IMR-90 (cell line): ENCODE measurements at regions not wholly inside any gene's neighbourhood (a gene's known extent, or its start where the extent isn't known, plus 50 kb on each side); places are given as distances from the start of the nearest gene placed in this dataset.

Experiments
- ATAC-seq: fragments of 200-7000 bp; cut with Tn5 transposase; 2 replicates; pipeline ENCODE4 v1.9.1; 2020; ENCODE audit warnings: low read depth, mild to moderate bottlenecking, moderate library complexity
- BruUV-seq: library from RNA; stranded (reverse); fragments of 400-500 nt; replicated peaks from 2 replicates; lab custom pipeline; 2021; lab: Mats Ljungman, UMichigan
- CTCF ChIA-PET: fragments of 300-600 bp; formaldehyde crosslinking; extraction: SDS; loops from one replicate; lab custom pipeline; 2021; ENCODE audit warnings: antibody characterized with exemption; lab: Yijun Ruan, JAX
- POLR2A ChIA-PET: fragments of 300-600 bp; sonication (Branson Sonifier 250); formaldehyde crosslinking; loops from one replicate; lab custom pipeline; 2022; ENCODE audit warnings: antibody characterized with exemption; ENCODE audit not compliant: unreplicated experiment; lab: Charles Lee
- DNase-seq: peaks from one replicate; pipeline ENCODE4 v3.0.0; 2013
- H2AFZ ChIP-seq: replicated peaks from 2 replicates; pipeline ENCODE3; 2013; ENCODE audit warnings: low read length, mild to moderate bottlenecking; ENCODE audit not compliant: poor library complexity
- H2AK5ac ChIP-seq: 2 replicates; pipeline ENCODE4 v1.6.1; 2013; ENCODE audit warnings: low read depth, low read length, inconsistent platforms
- H2AK9ac ChIP-seq: replicated peaks from 2 replicates; pipeline ENCODE3; 2013; ENCODE audit warnings: mild to moderate bottlenecking, low read depth, low read length, moderate library complexity; ENCODE audit not compliant: poor library complexity
- H2BK120ac ChIP-seq: 2 replicates; pipeline ENCODE4 v1.6.1; 2013; ENCODE audit warnings: low read depth, low read length, inconsistent platforms
- H2BK15ac ChIP-seq: 3 replicates; pipeline ENCODE4 v1.6.1; 2013; ENCODE audit warnings: low read depth, low read length, inconsistent platforms
- H2BK20ac ChIP-seq: 2 replicates; pipeline ENCODE4 v1.6.1; 2013; ENCODE audit warnings: low read depth, mild to moderate bottlenecking, inconsistent platforms, low read length, moderate library complexity
- H2BK5ac ChIP-seq: 2 replicates; pipeline ENCODE4 v1.6.1; 2013; ENCODE audit warnings: mild to moderate bottlenecking, low read depth, low read length, inconsistent platforms; ENCODE audit not compliant: poor library complexity, severe bottlenecking
- H3K14ac ChIP-seq: replicated peaks from 2 replicates; pipeline ENCODE4 v1.6.1; 2013; ENCODE audit warnings: low read depth, low read length, inconsistent platforms
- H3K18ac ChIP-seq: 2 replicates; pipeline ENCODE4 v1.6.1; 2013; ENCODE audit warnings: low read depth, low read length, control low read depth
- H3K23ac ChIP-seq: 2 replicates; pipeline ENCODE4 v1.6.1; 2013; ENCODE audit warnings: low read depth, low read length, inconsistent platforms
- H3K27ac ChIP-seq: 2 replicates; pipeline ENCODE4 v1.5.1; 2013; ENCODE audit warnings: mild to moderate bottlenecking, control low read depth, low read length; ENCODE audit not compliant: insufficient read depth
- H3K27me3 ChIP-seq: 2 replicates; pipeline ENCODE4 v1.6.1; 2013; ENCODE audit warnings: low read length; ENCODE audit not compliant: control insufficient read depth, insufficient read depth
- H3K36me3 ChIP-seq: 2 replicates; pipeline ENCODE4 v1.6.1; 2013; ENCODE audit warnings: low read length, mixed read lengths; ENCODE audit not compliant: control insufficient read depth, insufficient read depth
- H3K4ac ChIP-seq: 2 replicates; pipeline ENCODE4 v1.6.1; 2013; ENCODE audit warnings: low read depth, low read length, inconsistent platforms
- H3K4me1 ChIP-seq: 2 replicates; pipeline ENCODE4 v1.6.1; 2013; ENCODE audit warnings: low read length, mixed read lengths; ENCODE audit not compliant: control insufficient read depth, insufficient read depth
- H3K4me2 ChIP-seq: 2 replicates; pipeline ENCODE4 v1.6.1; 2013; ENCODE audit warnings: low read depth, mild to moderate bottlenecking, control low read depth, low read length, moderate library complexity
- H3K4me3 ChIP-seq: 2 replicates; pipeline ENCODE4 v1.5.1; 2013; ENCODE audit warnings: low read depth, mild to moderate bottlenecking, control low read depth, low read length, moderate library complexity; ENCODE audit not compliant: insufficient read depth
- H3K56ac ChIP-seq: 2 replicates; pipeline ENCODE4 v1.6.1; 2013; ENCODE audit warnings: low read length, inconsistent platforms; ENCODE audit not compliant: insufficient read depth; ENCODE audit errors: extremely low read depth
- H3K79me1 ChIP-seq, 2 experiments: 2 replicates each; pipeline ENCODE4 v1.6.1; 2013; ENCODE audit warnings: low read length in 2 of 2, inconsistent platforms in 1 of 2, low read depth in 1 of 2
- H3K9ac ChIP-seq: 2 replicates; pipeline ENCODE4 v1.6.1; 2013; ENCODE audit warnings: low read depth, low read length, control low read depth
- H3K9me1 ChIP-seq: 2 replicates; pipeline ENCODE4 v1.6.1; 2013; ENCODE audit warnings: low read length, inconsistent platforms; ENCODE audit not compliant: insufficient read depth
- H3K9me3 ChIP-seq: 2 replicates; pipeline ENCODE4 v1.6.1; 2013; ENCODE audit warnings: low read length; ENCODE audit not compliant: control insufficient read depth, insufficient read depth
- H4K20me1 ChIP-seq: 2 replicates; pipeline ENCODE4 v1.6.1; 2013; ENCODE audit warnings: low read length, inconsistent platforms; ENCODE audit not compliant: insufficient read depth
- H4K5ac ChIP-seq: 2 replicates; pipeline ENCODE4 v1.6.1; 2013; ENCODE audit warnings: mild to moderate bottlenecking, low read depth, low read length, control low read depth
- H4K8ac ChIP-seq, 2 experiments: 2 replicates each; pipeline ENCODE4 v1.6.1; 2013; ENCODE audit warnings: low read depth in 2 of 2, low read length in 2 of 2, control low read depth in 1 of 2, inconsistent platforms in 1 of 2
- H4K91ac ChIP-seq: 2 replicates; pipeline ENCODE4 v1.6.1; 2013; ENCODE audit warnings: low read depth, low read length, inconsistent platforms; ENCODE audit not compliant: insufficient read depth
- BHLHE40 ChIP-seq: fragments of 150-350 bp; IDR thresholded peaks from 2 replicates; pipeline ENCODE4 v1.6.1; 2016; ENCODE audit warnings: mild to moderate bottlenecking, low read depth, low read length
- CEBPB ChIP-seq: IDR thresholded peaks from 2 replicates; pipeline ENCODE4 v1.6.1; 2012; ENCODE audit warnings: low read depth, low read length, improper control_type of control experiment
- FOS ChIP-seq: fragments of 150-350 bp; IDR thresholded peaks from 2 replicates; pipeline ENCODE4 v1.6.1; 2016; ENCODE audit warnings: low read depth, low read length
- NFE2L2 ChIP-seq: fragments of 150-350 bp; IDR thresholded peaks from 2 replicates; pipeline ENCODE4 v1.6.1; 2016; ENCODE audit warnings: low read depth, mild to moderate bottlenecking, low read length
- POLR2A ChIP-seq: IDR thresholded peaks from 2 replicates; pipeline ENCODE4 v1.6.1; 2012; ENCODE audit warnings: mild to moderate bottlenecking, low read depth, low read length
- RAD21 ChIP-seq: IDR thresholded peaks from 2 replicates; pipeline ENCODE4 v1.6.1; 2012; ENCODE audit warnings: low read length, improper control_type of control experiment
- USF2 ChIP-seq: fragments of 150-350 bp; IDR thresholded peaks from 2 replicates; pipeline ENCODE4 v1.6.1; 2017; ENCODE audit warnings: mild to moderate bottlenecking, antibody characterized with exemption, low read length, low read depth
- WGBS, 2 experiments: methylation state at CpG; one replicate each; pipeline versions ENCODE4 v1.1.5 to v1.1.7; 2013; ENCODE audit warnings: missing lambda C conversion rate in 2 of 2; ENCODE audit not compliant: insufficient read length in 1 of 2; ENCODE audit errors: extremely low coverage in 2 of 2; 5-methylcytosine and 5-hydroxymethylcytosine counted together
- dilution Hi-C: fragments of 300-500 bp; cut with HindIII; formaldehyde crosslinking; loops from one replicate; pipeline ENCODE4 v1.14.3; 2018; ENCODE audit warnings: low sequenced_read_pairs; ENCODE audit not compliant: unreplicated experiment
- in situ Hi-C: fragments of 300-500 bp; cut with MboI; formaldehyde crosslinking; loops from 3 replicates; pipeline ENCODE4 v1.14.3; 2019; ENCODE audit warnings: low sequenced_read_pairs, inconsistent platforms, mixed read lengths
- intact Hi-C: fragments of 100-400 bp; cut with micrococcal nuclease; formaldehyde crosslinking; loops from 2 replicates; pipeline ENCODE4 v1.10.0; 2022

- TF ChIP-seq RAD21 (no peak), NFE2L2 (no peak), POLR2A (0 out of 2 replicates have a peak, but pooled peaks have one; percentile 3)
Measured at GRCh38 chr13:51524829-51525566, 59.3 kb upstream of the WDFY2 start (continued).

- DNase-seq: peak; percentile 72
- ATAC-seq: 0 out of 2 replicates have a peak, but pooled peaks have one; percentile 24
Measured at GRCh38 chr13:51525567-51526167, 58.6 kb upstream of the WDFY2 start.

More at GRCh38 chr13:51525567-51526167, 58.6 kb upstream of the WDFY2 start:
- peak overlapping the region; percentile 64 for H3K4ac ChIP-seq
- no peaks in the 10 kb centered on the region for H3K36me3 ChIP-seq
- peak overlapping the region; percentile 13; the same call in 1 of the 2 replicates for H3K4me2 ChIP-seq
- TF ChIP-seq BHLHE40 (no peak), CEBPB (0 out of 2 replicates have a peak, but pooled peaks have one; percentile 20), FOS (peak; percentile 34; the same call in 1 of the 2 replicates), USF2 (peak; percentile 67)
- peaks cover 15% of the 10 kb centered on the region for H3K4me1 ChIP-seq
- peak overlapping the region; percentile 44; the same call in 1 of the 2 replicates for H3K14ac ChIP-seq
- H2BK20ac ChIP-seq: peak overlapping the region; percentile 75
- H4K8ac ChIP-seq: peak overlapping the region; percentile 26 to 55
- H4K20me1 ChIP-seq: no peaks in the 10 kb centered on the region
- peak overlapping the region; percentile 52 for H3K18ac ChIP-seq
- 20% methylated on average over 1 of the region's 5 CpGs; no CpG with 5 or more reads in 1 of the 2 experiments for WGBS, 2 experiments
- H3K9ac ChIP-seq: no peak overlapping the region
- H2BK15ac ChIP-seq: peak overlapping the region; percentile 42; the same call in 2 of the 3 replicates
- no peaks in the 10 kb centered on the region for H3K27me3 ChIP-seq
- no peaks in the 10 kb centered on the region for H3K9me3 ChIP-seq
- peak overlapping the region; percentile 37; the same call in 1 of the 2 replicates for H4K5ac ChIP-seq
- H3K4me3 ChIP-seq: no peak overlapping the region
- CTCF ChIA-PET: interaction anchor here (1.3 kb wide), 1 partner anchor 10 kb away, joined by 3 read pairs; no protein-coding TSS in a partner anchor
- H3K23ac ChIP-seq: peak overlapping the region; percentile 12; the same call in 1 of the 2 replicates
- BruUV-seq: no TSS peak
- peak overlapping the region; percentile 88 for H2BK120ac ChIP-seq
- dilution Hi-C loops (no loop called here), in situ Hi-C loops (no loop called here), intact Hi-C loops (no loop called here)
- H3K79me1 ChIP-seq: no peaks in the 10 kb centered on the region
- POLR2A ChIA-PET: no interaction called here
- H3K27ac ChIP-seq: peak overlapping the region; percentile 2; the same call in 1 of the 2 replicates
- H2AK5ac ChIP-seq: peak overlapping the region; percentile 77
- H3K9me1 ChIP-seq: peaks cover 16% of the 10 kb centered on the region
- peak overlapping the region; percentile 68 for H2AFZ ChIP-seq
- peak overlapping the region; percentile 44 for H4K91ac ChIP-seq
- peak overlapping the region; percentile 89 for H2AK9ac ChIP-seq
- peak overlapping the region; percentile 91 for H2BK5ac ChIP-seq
- H3K56ac ChIP-seq: 0 out of 2 replicates have a peak overlapping the region, but pooled peaks have one; percentile 3
